Ovary (tissue), 3 donors: ENCODE measurements at regions not wholly inside any gene's neighbourhood (a gene's known extent, or its start where the extent isn't known, plus 50 kb on each side); places are given as distances from the start of the nearest gene placed in this dataset.

Experiments
- CTCF ChIP-seq, 3 donors: fragments of 450-650 bp in 2 of 3; fragments of 200-600 bp in 1 of 3; IDR thresholded peaks; one replicate each; pipeline versions ENCODE4 v1.5.1 to v1.8.0; 2016 to 2022; ENCODE audit warnings: antibody characterized with exemption in 3 of 3, mild to moderate bottlenecking in 1 of 3
- EP300 ChIP-seq: sonication (generic); formaldehyde crosslinking; IDR thresholded peaks from one replicate; pipeline ENCODE4 v1.6.1; 2017; ENCODE audit warnings: antibody characterized with exemption
- POLR2A ChIP-seq: fragments of 450-650 bp; IDR thresholded peaks from one replicate; pipeline ENCODE4 v1.6.1; 2017; ENCODE audit warnings: antibody characterized with exemption, mild to moderate bottlenecking, moderate library complexity
- donor health status: DM: no; HTN: no; CAD: no.

GRCh38 chr12:46982629-46983392 lies 96.6 kb upstream of the PCED1B start:
- TF ChIP-seq CTCF (IDR thresholded peaks at IDR 0.05) (no peak), POLR2A (no peak), EP300 (no peak)
